ENCODE measurements at regions not wholly inside any gene's neighbourhood (a gene's known extent, or its start where the extent isn't known, plus 50 kb on each side); places are given as distances from the start of the nearest gene placed in this dataset.
A peak's percentile ranks its signal among the peaks of the same experiment; 100 is the strongest.

GRCh38 chr9:8188723-8189407 lies 389.3 kb upstream of the DMAC1 start:
- Histone ChIP-seq H3K4me1 (ENCODE audit: control insufficient read depth, insufficient read depth, low read length) (no peaks in the 10 kb centered on the region), H3K27me3 (ENCODE audit: control insufficient read depth, insufficient read depth, low read length) (no peaks in the 10 kb centered on the region), H3K4me3 (ENCODE audit: low read length) (no peak overlapping the region), H3K9me3 (ENCODE audit: control insufficient read depth, insufficient read depth, low read length) (peaks cover 6% of the 10 kb centered on the region), H3K36me3 (ENCODE audit: control insufficient read depth, insufficient read depth, low read length) (no peaks in the 10 kb centered on the region), H3K27ac (ENCODE audit: low read length) (no peak overlapping the region)
- Mint-ChIP-seq H3K36me3 (peaks cover 20% of the 10 kb centered on the region), H3K27me3 (ENCODE audit: low read depth in 2 of 2) (peaks cover 5 to 24% of the 10 kb centered on the region in 2 donors), H3K4me1 (no peaks in the 10 kb centered on the region), H3K4me3 (no peak overlapping the region), H3K27ac (no peak overlapping the region), H3K9me3 (peaks cover 5 to 14% of the 10 kb centered on the region in 2 donors)
- ATAC-seq, result no peak
- 81% methylated on average over 6 of the region's 6 CpGs for WGBS (ENCODE audit: insufficient coverage)
- intact Hi-C loops (cut with micrococcal nuclease), result loop anchor here (10.0 kb wide), 1 partner anchor 344 kb away; no protein-coding TSS in a partner anchor
- no peak for TF ChIP-seq CTCF (IDR thresholded peaks at IDR 0.05)
- no peak for DNase-seq

GRCh38 chr9:8186560-8186959 lies 387.0 kb upstream of the DMAC1 start:
- WGBS (ENCODE audit: insufficient coverage), result 81% methylated on average over 4 of the region's 4 CpGs
- H3K4me1 Mint-ChIP-seq, result no peaks in the 10 kb centered on the region
- Histone ChIP-seq H3K27ac (ENCODE audit: low read length) (no peak overlapping the region), H3K4me1 (ENCODE audit: control insufficient read depth, insufficient read depth, low read length) (no peaks in the 10 kb centered on the region), H3K9me3 (ENCODE audit: control insufficient read depth, insufficient read depth, low read length) (peaks cover 6% of the 10 kb centered on the region), H3K36me3 (ENCODE audit: control insufficient read depth, insufficient read depth, low read length) (no peaks in the 10 kb centered on the region), H3K27me3 (ENCODE audit: control insufficient read depth, insufficient read depth, low read length) (no peaks in the 10 kb centered on the region), H3K4me3 (ENCODE audit: low read length) (no peak overlapping the region)
- ATAC-seq (no peak), DNase-seq (no peak)
- H3K9me3 Mint-ChIP-seq, result peaks cover 3% of the 10 kb centered on the region in 2 donors
- peaks cover 4 to 5% of the 10 kb centered on the region in 2 donors for H3K27me3 Mint-ChIP-seq (ENCODE audit: low read depth in 2 of 2)
- H3K36me3 Mint-ChIP-seq, result peaks cover 5% of the 10 kb centered on the region
- H3K4me3 Mint-ChIP-seq, result no peak overlapping the region
- TF ChIP-seq CTCF (IDR thresholded peaks at IDR 0.05), result no peak
- no peak overlapping the region for H3K27ac Mint-ChIP-seq
- intact Hi-C loops (cut with micrococcal nuclease), result loop anchor here (10.0 kb wide), 1 partner anchor 342 kb away; no protein-coding TSS in a partner anchor

GRCh38 chr9:8183618-8184017 lies 384.0 kb upstream of the DMAC1 start:
- no peaks in the 10 kb centered on the region for H3K36me3 ChIP-seq (ENCODE audit: control insufficient read depth, insufficient read depth, low read length)
- intact Hi-C loops (cut with micrococcal nuclease), result loop anchor here (10.0 kb wide), 1 partner anchor 339 kb away; no protein-coding TSS in a partner anchor
- H3K9me3 Mint-ChIP-seq, result no peaks in the 10 kb centered on the region
- no peaks in the 10 kb centered on the region for H3K9me3 ChIP-seq (ENCODE audit: control insufficient read depth, insufficient read depth, low read length)
- H3K4me3 ChIP-seq (ENCODE audit: low read length), result no peak overlapping the region
- ATAC-seq (no peak), DNase-seq (peak in 1 of 2 donors; percentile 30)
- no peak for TF ChIP-seq CTCF (IDR thresholded peaks at IDR 0.05)
- H3K27ac Mint-ChIP-seq, result no peak overlapping the region
- no peaks in the 10 kb centered on the region for H3K36me3 Mint-ChIP-seq
- no peak overlapping the region for H3K27ac ChIP-seq (ENCODE audit: low read length)
- H3K27me3 Mint-ChIP-seq (ENCODE audit: low read depth in 2 of 2), result no peaks in the 10 kb centered on the region
- no peak overlapping the region for H3K4me3 Mint-ChIP-seq
- no peaks in the 10 kb centered on the region for H3K27me3 ChIP-seq (ENCODE audit: control insufficient read depth, insufficient read depth, low read length)
- H3K4me1 Mint-ChIP-seq, result no peaks in the 10 kb centered on the region
- no peaks in the 10 kb centered on the region for H3K4me1 ChIP-seq (ENCODE audit: control insufficient read depth, insufficient read depth, low read length)
- WGBS (ENCODE audit: insufficient coverage), result 77% methylated on average over 1 of the region's 3 CpGs
